GM19452 (cell line): ENCODE measurements at regions not wholly inside any gene's neighbourhood (a gene's known extent, or its start where the extent isn't known, plus 50 kb on each side); places are given as distances from the start of the nearest gene placed in this dataset.

Source experiments
- ATAC-seq: cut with Tn5 transposase; IDR thresholded peaks from one replicate; pipeline ENCODE4 v1.9.1; 2021; ENCODE audit not compliant: unreplicated experiment

GRCh38 chr12:108066583-108067577, 62.2 kb upstream of the WSCD2 start:
- ATAC-seq, result no peak

GRCh38 chr12:108069651-108070165, 59.4 kb upstream of the WSCD2 start:
- ATAC-seq, result no peak

- ATAC-seq, result no peak
These were observed 53.5 kb upstream of the WSCD2 start for GRCh38 chr12:108075561-108075960.

- ATAC-seq, result no peak
These were observed 52.5 kb upstream of the WSCD2 start for GRCh38 chr12:108076556-108076955.

- no peak for ATAC-seq
These were observed 50.7 kb upstream of the WSCD2 start for GRCh38 chr12:108078428-108078827.
